ENCODE measurements at regions not wholly inside any gene's neighbourhood (a gene's known extent, or its start where the extent isn't known, plus 50 kb on each side); places are given as distances from the start of the nearest gene placed in this dataset.

DNA sequence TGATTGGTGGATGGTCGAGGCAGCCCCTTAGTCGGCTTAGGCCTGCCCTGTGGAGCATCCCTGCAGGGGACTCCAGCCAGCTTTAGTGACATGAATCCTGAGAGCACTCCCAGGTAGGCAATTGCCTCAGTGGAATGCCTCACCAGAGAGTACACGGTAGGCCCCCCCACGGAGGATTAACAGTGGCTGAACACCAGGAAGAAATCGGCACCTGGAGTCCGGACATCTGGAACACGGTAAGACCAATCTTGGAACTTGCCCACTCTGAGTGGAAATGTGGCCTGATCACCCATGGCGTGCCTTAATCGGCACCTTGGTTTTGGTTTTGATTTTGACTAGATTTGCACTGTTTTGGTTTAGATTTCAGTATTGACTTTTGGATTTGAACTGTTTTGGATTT lies 326.2 kb upstream of the NCKAP5 start:
- no peak for TF ChIP-seq SUZ12 (IDR thresholded peaks at IDR 0.05; ENCODE audit: extremely low read depth, insufficient read depth, insufficient read length)
- no peak for TF ChIP-seq YY1 (IDR thresholded peaks at IDR 0.05; ENCODE audit: insufficient read depth, insufficient read length)
